ENCODE measurements at regions not wholly inside any gene's neighbourhood (a gene's known extent, or its start where the extent isn't known, plus 50 kb on each side); places are given as distances from the start of the nearest gene placed in this dataset.
"Not testable (repeated sequence)": the region's sequence is repeated elsewhere in the genome, so short reads cannot be mapped to it uniquely, and the experiment has no call there.

DNA sequence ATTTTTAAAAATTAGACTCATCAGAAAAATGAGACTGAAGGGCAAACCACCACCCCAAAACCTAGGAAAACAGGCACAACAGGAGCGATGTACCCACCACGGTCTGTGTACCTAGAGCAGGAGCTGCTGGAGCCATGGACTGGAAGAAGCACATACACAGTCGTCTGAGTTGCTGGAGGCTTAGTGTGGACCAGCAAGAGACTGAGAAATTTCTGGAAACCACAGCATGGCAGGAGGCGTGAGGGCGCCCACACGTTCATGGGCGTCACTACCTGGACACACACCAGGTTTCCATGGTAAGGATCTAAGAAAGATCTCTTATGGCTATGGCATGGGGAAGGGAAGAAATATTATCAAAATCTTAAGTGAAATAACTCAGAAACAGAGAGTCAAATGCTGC, 91.9 kb downstream of the MED10 start:
- Histone ChIP-seq H3K4me1 (no peaks in the 10 kb centered on the region), H3K4me3 (no peak overlapping the region), H3K9me3 (peaks cover 0 to 2% (median 0%) of the 10 kb centered on the region in 4 donors), H3K36me3 (no peaks in the 10 kb centered on the region), H3K27ac (no peak overlapping the region), H3K27me3 (no peaks in the 10 kb centered on the region)
- intact Hi-C loops (cut with DNase I) = no loop called here
- WGBS, 2 donors = 85 to 88% methylated on average over 7 of the region's 7 CpGs
- FAIRE-seq = no peak
- ATAC-seq = no peak
- no peak for TF ChIP-seq CTCF (IDR thresholded peaks at IDR 0.05)
- DNase-seq = no peak

- H3K4me3 ChIP-seq; H3K27ac ChIP-seq; H3K4me1 ChIP-seq; ATAC-seq; DNase-seq; H3K36me3 ChIP-seq; FAIRE-seq; H3K27me3 ChIP-seq; intact Hi-C loops (cut with DNase I); H3K9me3 ChIP-seq: not testable (repeated sequence)
Observed at GRCh38 chr5:6284491-6284890, 93.9 kb downstream of the MED10 start.

DNA sequence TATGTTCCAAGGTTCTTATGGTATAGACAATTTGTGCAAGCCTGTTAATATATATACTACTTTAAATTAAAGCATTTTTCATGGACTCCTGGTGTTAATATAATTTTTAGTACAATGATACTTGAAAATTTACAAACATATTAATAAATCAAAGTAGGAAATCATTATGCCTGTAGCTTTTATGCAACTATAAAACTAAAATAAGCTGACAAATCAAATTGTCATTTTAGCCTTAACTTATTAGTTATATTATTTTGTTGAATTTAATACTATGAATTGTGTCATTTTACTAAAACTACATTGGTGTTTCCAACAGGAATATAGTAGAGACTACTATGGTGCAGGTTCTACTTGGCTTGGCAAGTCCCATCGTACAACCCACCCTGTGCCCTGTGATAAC, 96.0 kb downstream of the MED10 start:
- WGBS, 2 donors = 62 to 82% methylated on average over 1 of the region's 1 CpG
- Histone ChIP-seq H3K4me1 (peaks cover 0 to 7% (median 0%) of the 10 kb centered on the region in 3 donors), H3K4me3 (no peak overlapping the region), H3K27me3 (no peaks in the 10 kb centered on the region), H3K9me3 (no peaks in the 10 kb centered on the region), H3K36me3 (no peaks in the 10 kb centered on the region), H3K27ac (no peak overlapping the region)
- ATAC-seq (no peak), DNase-seq (no peak), FAIRE-seq (no peak)
- TF ChIP-seq CTCF (IDR thresholded peaks at IDR 0.05) = no peak
- intact Hi-C loops (cut with DNase I) = no loop called here

DNA sequence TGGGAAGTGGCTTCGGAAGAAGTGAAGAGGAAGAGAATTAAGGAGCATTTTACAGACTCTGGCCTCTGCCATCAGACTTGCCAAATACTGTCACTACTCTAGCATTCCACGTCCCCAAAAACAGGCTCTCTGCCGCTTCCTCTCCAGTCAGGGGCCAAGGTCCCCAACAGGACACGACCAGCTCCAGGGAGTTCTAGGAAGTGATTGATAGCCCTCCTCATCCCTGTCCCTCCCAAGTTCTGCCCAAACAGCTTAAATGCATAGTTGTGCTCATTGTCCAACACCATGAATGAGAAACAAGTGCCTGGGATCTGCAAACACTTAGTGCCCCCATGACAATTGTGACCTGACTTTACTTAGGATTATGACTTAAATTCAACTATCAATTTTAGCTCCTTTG, 96.5 kb downstream of the MED10 start:
- no peak overlapping the region for H3K27ac ChIP-seq
- H3K4me3 ChIP-seq = no peak overlapping the region
- no peaks in the 10 kb centered on the region for H3K27me3 ChIP-seq
- 52 to 65% methylated on average over 4 of the region's 4 CpGs for WGBS, 2 donors
- intact Hi-C loops (cut with DNase I) = no loop called here
- TF ChIP-seq CTCF (IDR thresholded peaks at IDR 0.05) = no peak
- ATAC-seq (no peak), FAIRE-seq (no peak), DNase-seq (no peak)
- H3K36me3 ChIP-seq = no peaks in the 10 kb centered on the region
- H3K9me3 ChIP-seq = no peaks in the 10 kb centered on the region
- peaks cover 0 to 7% (median 0%) of the 10 kb centered on the region in 3 donors for H3K4me1 ChIP-seq

DNA sequence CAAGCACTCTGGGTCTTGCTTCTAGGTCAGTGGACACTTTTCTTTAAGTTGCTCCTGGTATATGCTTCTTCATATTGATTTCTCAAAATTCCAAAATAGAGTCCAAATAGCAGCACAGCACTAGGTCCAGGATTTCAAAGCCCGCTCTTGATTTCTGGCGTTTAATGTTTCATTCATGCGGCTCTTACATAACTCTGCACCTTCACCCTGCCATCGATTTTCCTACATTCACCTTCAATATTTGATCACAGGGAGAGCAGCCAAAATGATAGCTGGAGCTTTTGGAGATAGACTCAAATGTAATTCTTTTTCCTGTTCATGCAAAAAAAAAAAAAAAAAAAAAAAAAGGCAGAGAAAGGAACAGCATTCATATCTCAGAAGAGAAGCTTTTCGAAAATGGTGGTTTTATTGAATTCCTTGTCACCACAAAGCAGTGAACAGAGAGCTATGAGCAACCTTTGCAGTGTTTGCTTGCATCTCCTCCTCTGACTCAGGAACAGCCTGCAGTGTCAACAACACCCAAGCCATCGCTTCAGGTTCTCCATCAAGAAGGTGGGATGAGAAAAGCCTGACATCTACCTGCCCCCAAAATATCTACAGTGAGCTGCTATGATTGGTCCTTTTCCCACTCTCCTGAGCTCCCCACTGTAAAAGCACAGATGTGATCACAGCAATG, 97.8 kb downstream of the MED10 start:
- no peak for FAIRE-seq
- intact Hi-C loops (cut with DNase I) = no loop called here
- Histone ChIP-seq H3K27me3 (no peaks in the 10 kb centered on the region), H3K27ac (no peak overlapping the region), H3K36me3 (no peaks in the 10 kb centered on the region), H3K9me3 (no peaks in the 10 kb centered on the region), H3K4me1 (peaks cover 0 to 7% (median 0%) of the 10 kb centered on the region in 3 donors), H3K4me3 (no peak overlapping the region)
- 18 to 21% methylated on average over 6 of the region's 6 CpGs for WGBS, 2 donors
- peak in 1 of 6 donors; percentile 38 for DNase-seq
- ATAC-seq = peak in 2 of 4 donors; percentile 67 to 91
- TF ChIP-seq CTCF (IDR thresholded peaks at IDR 0.05) = no peak
